ENCODE measurements at regions not wholly inside any gene's neighbourhood (a gene's known extent, or its start where the extent isn't known, plus 50 kb on each side); places are given as distances from the start of the nearest gene placed in this dataset.

DNA sequence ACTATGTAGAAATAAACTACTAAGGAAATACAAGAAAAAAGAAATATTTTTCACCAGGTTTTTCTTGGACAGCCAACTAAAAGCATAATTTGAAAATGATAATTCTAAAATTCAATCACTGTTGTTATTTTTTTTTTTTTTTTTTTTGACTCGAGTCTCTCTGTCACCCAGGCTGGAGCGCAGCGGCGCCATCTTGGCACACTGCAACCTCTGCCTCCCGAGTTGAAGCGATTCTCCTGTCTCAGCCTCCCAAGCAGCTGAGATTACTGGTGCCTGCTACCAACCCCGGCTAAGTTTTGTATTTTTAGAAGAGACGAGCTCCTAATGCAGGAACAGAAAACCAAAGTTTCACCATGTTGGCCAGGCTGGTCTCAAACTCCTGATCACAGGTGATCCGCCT lies 122.3 kb upstream of the UGT8 start (continued):
- TF ChIP-seq, protein P1, sequence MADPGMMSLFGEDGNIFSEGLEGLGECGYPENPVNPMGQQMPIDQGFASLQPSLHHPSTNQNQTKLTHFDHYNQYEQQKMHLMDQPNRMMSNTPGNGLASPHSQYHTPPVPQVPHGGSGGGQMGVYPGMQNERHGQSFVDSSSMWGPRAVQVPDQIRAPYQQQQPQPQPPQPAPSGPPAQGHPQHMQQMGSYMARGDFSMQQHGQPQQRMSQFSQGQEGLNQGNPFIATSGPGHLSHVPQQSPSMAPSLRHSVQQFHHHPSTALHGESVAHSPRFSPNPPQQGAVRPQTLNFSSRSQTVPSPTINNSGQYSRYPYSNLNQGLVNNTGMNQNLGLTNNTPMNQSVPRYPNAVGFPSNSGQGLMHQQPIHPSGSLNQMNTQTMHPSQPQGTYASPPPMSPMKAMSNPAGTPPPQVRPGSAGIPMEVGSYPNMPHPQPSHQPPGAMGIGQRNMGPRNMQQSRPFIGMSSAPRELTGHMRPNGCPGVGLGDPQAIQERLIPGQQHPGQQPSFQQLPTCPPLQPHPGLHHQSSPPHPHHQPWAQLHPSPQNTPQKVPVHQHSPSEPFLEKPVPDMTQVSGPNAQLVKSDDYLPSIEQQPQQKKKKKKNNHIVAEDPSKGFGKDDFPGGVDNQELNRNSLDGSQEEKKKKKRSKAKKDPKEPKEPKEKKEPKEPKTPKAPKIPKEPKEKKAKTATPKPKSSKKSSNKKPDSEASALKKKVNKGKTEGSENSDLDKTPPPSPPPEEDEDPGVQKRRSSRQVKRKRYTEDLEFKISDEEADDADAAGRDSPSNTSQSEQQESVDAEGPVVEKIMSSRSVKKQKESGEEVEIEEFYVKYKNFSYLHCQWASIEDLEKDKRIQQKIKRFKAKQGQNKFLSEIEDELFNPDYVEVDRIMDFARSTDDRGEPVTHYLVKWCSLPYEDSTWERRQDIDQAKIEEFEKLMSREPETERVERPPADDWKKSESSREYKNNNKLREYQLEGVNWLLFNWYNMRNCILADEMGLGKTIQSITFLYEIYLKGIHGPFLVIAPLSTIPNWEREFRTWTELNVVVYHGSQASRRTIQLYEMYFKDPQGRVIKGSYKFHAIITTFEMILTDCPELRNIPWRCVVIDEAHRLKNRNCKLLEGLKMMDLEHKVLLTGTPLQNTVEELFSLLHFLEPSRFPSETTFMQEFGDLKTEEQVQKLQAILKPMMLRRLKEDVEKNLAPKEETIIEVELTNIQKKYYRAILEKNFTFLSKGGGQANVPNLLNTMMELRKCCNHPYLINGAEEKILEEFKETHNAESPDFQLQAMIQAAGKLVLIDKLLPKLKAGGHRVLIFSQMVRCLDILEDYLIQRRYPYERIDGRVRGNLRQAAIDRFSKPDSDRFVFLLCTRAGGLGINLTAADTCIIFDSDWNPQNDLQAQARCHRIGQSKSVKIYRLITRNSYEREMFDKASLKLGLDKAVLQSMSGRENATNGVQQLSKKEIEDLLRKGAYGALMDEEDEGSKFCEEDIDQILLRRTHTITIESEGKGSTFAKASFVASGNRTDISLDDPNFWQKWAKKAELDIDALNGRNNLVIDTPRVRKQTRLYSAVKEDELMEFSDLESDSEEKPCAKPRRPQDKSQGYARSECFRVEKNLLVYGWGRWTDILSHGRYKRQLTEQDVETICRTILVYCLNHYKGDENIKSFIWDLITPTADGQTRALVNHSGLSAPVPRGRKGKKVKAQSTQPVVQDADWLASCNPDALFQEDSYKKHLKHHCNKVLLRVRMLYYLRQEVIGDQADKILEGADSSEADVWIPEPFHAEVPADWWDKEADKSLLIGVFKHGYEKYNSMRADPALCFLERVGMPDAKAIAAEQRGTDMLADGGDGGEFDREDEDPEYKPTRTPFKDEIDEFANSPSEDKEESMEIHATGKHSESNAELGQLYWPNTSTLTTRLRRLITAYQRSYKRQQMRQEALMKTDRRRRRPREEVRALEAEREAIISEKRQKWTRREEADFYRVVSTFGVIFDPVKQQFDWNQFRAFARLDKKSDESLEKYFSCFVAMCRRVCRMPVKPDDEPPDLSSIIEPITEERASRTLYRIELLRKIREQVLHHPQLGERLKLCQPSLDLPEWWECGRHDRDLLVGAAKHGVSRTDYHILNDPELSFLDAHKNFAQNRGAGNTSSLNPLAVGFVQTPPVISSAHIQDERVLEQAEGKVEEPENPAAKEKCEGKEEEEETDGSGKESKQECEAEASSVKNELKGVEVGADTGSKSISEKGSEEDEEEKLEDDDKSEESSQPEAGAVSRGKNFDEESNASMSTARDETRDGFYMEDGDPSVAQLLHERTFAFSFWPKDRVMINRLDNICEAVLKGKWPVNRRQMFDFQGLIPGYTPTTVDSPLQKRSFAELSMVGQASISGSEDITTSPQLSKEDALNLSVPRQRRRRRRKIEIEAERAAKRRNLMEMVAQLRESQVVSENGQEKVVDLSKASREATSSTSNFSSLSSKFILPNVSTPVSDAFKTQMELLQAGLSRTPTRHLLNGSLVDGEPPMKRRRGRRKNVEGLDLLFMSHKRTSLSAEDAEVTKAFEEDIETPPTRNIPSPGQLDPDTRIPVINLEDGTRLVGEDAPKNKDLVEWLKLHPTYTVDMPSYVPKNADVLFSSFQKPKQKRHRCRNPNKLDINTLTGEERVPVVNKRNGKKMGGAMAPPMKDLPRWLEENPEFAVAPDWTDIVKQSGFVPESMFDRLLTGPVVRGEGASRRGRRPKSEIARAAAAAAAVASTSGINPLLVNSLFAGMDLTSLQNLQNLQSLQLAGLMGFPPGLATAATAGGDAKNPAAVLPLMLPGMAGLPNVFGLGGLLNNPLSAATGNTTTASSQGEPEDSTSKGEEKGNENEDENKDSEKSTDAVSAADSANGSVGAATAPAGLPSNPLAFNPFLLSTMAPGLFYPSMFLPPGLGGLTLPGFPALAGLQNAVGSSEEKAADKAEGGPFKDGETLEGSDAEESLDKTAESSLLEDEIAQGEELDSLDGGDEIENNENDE (IDR thresholded peaks at IDR 0.05; ENCODE audit: insufficient replicate concordance, low read length), result no peak
- TF ChIP-seq HDAC2 (IDR thresholded peaks at IDR 0.05; ENCODE audit: borderline replicate concordance in 1 of 2, low read depth in 2 of 2, low read length in 2 of 2), result no peak
- no peak for TF ChIP-seq TBP (IDR thresholded peaks at IDR 0.05; ENCODE audit: low read depth, low read length)
- TF ChIP-seq SP1 (IDR thresholded peaks at IDR 0.05; ENCODE audit: low read depth, low read length), result no peak
- no peak for TF ChIP-seq RNF2 (IDR thresholded peaks at IDR 0.05; ENCODE audit: borderline replicate concordance, low read depth, low read length, missing control alignments, poor library complexity, severe bottlenecking)
- TF ChIP-seq JUND (IDR thresholded peaks at IDR 0.05; ENCODE audit: low read length), result no peak
- TF ChIP-seq POLR2A (IDR thresholded peaks at IDR 0.05; ENCODE audit: control extremely low read depth in 1 of 2, low read depth in 2 of 2, low read length in 2 of 2), result no peak
- no peak for TF ChIP-seq USF2 (IDR thresholded peaks at IDR 0.05; ENCODE audit: low read length)
- TF ChIP-seq BCL11A (IDR thresholded peaks at IDR 0.05; ENCODE audit: low read depth in 2 of 2, low read length in 2 of 2), result no peak
- TF ChIP-seq GTF2F1 (IDR thresholded peaks at IDR 0.05; ENCODE audit: borderline replicate concordance, low read depth, low read length), result no peak
- no peak for TF ChIP-seq SRF (IDR thresholded peaks at IDR 0.05; ENCODE audit: low read depth, low read length)
- TF ChIP-seq YY1 (IDR thresholded peaks at IDR 0.05; ENCODE audit: low read depth, low read length), result no peak

Data from H1 (cell line).